ENCODE measurements at regions not wholly inside any gene's neighbourhood (a gene's known extent, or its start where the extent isn't known, plus 50 kb on each side); places are given as distances from the start of the nearest gene placed in this dataset.
"Not testable (repeated sequence)": the region's sequence is repeated elsewhere in the genome, so short reads cannot be mapped to it uniquely, and the experiment has no call there.

DNA sequence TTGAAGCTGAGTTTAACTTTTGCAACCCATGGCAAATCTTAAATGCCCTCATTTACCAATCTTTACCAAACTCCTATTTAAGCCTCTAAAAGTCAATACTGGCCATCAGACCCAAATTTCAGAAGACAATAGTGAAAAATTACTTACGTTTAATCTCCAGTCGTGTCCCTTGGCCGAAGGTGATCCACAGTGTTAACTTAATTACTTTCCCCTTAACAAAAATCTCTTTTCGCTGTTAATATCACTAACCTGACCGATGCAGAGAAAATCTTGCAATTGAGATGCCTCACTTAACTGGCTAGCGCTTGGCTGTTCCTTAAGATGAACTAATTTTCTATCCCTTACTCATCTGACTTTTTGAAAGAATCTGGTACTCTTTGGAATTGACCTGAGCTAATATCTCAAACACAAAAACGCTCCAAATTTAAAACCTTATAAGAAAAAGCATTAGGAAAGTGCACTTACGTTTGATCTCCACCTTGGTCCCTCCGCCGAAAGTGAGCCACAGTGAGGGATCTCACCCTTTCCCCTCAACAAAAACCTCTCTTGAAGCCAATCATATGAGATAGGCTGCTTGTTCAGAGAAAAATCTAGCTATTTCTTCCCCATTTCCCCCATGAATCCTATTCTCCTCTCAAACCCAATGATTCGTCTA, 169.1 kb downstream of the RPIA start:
- DNase-seq (ENCODE audit: low read depth in 2 of 2) = no peak

DNA sequence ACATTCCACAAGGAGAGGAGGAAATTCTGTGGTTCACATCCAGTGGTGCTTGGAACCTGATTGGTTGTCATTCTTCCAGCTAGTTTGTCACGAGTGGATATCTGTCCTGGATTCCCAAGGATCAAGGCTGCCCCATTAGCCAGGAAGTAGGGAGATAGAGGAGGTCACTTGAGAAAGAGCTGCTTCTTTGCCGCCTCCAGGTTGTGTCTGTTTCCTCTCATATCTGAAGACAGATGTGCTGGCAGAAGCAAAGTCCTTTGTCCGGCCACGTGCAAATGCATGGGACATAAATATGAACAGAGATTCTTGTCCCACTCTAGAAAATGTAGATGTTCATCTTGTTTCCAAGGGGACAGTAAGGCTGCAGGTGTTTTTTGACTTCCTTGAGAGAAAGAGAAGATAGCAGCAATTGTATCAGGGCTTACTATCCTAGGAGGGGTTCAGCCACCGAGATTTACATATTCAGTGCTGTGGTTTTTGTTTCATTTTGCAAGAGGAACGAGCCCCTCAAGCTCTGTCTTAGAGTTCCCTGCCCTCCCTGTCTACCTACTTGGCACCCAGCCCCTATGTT, 174.4 kb downstream of the RPIA start:
- DNase-seq (ENCODE audit: low read depth in 2 of 2) = no peak

GRCh38 chr2:88866756-88867155, 175.3 kb downstream of the RPIA start:
- no peak for DNase-seq (ENCODE audit: low read depth in 2 of 2)

GRCh38 chr2:88868861-88869260, 177.4 kb downstream of the RPIA start:
- DNase-seq (ENCODE audit: low read depth in 2 of 2) = no peak

GRCh38 chr2:88870267-88870839, 178.9 kb downstream of the RPIA start:
- DNase-seq (ENCODE audit: low read depth in 2 of 2) = no peak

- no peak for DNase-seq (ENCODE audit: low read depth in 2 of 2)
Measured at GRCh38 chr2:88871336-88871735, 179.9 kb downstream of the RPIA start.

DNA sequence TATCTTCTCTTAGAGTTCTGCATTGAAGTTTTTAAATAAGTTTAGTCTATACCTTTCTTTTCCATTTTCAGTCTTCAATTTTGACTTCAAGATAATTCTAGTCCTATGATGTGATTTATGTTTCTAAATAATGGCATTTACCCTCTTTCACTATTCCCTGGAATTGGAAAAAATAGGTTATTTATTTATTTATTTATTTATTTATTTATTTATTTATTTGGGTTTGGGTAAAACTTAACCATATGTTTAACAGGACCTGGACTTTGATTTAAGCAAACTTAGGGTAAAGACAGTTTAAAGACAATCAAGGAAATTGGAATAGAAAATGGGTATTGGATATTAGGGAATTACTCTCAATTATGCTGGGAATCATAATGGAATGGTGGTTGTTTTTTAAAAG, 182.1 kb downstream of the RPIA start:
- no peak for DNase-seq (ENCODE audit: low read depth in 2 of 2)

GRCh38 chr2:88874063-88874657, 182.7 kb downstream of the RPIA start:
- DNase-seq (ENCODE audit: low read depth in 2 of 2) = peak in 1 of 2 donors; percentile 25

- no peak for DNase-seq (ENCODE audit: low read depth in 2 of 2)
Measured at GRCh38 chr2:88875736-88876135, 184.3 kb downstream of the RPIA start.

DNA sequence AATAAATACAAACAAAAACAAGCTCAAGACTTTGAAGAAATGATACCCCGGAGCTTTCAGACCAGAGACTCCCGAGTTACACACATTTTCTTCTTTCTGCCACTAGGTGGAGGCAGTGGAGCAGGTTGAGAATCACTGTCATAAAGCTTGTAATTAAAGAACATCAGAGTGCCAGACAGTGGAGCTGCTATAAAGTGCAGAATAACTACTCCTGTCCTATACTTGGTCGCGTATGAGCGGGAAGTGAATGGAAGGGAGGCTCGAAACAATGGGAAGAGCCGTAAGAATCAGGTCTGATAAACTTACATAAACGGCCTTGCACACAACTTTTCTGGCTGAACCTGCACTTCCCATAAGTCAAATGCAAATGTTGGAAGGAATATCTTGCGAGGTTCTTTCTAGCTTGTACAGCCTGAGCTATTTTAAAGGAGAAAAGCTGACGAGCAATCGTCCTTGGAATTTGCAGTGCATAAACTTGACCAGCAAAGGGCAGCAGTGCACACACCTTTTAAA, 189.0 kb downstream of the RPIA start:
- DNase-seq (ENCODE audit: low read depth in 2 of 2) = no peak

DNA sequence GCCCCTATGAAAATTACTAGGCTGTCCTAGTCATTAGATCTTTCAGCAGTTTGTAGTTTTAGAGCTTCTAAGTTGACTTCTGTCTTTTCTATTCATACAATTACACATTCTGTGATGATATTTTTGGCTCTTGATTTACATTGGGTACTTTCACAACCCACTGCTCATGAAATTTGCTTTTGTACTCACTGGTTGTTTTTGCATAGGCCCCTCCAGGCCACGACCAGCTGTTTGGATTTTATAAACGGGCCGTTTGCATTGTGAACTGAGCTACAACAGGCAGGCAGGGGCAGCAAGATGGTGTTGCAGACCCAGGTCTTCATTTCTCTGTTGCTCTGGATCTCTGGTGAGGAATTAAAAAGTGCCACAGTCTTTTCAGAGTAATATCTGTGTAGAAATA, 193.8 kb downstream of the RPIA start:
- no peak for DNase-seq (ENCODE audit: low read depth in 2 of 2)

GRCh38 chr2:88885679-88886416, 194.4 kb downstream of the RPIA start:
- DNase-seq (ENCODE audit: low read depth in 2 of 2) = no peak

- not testable (repeated sequence) for DNase-seq (ENCODE audit: low read depth in 2 of 2)
Measured at GRCh38 chr2:88887466-88887865, 196.0 kb downstream of the RPIA start.

DNA sequence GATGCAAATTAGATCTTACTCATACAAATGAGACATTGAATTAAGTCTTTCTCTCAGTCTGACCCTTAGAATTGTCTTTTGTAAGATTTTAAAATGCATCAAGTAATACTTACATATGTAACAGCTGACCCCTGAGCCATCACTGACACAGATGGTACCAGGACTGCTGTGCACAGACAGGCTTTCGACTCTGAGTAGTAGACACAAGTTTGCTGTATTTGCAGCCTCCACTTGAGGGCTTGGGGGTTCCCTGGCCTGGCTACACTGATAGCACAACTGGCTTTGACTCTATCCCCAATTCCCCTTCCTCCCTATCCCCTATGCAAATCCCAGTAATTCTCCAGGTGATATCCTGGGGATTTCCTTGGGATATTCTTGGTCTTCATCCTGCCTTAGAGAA, 200.7 kb downstream of the RPIA start:
- no peak for DNase-seq (ENCODE audit: low read depth in 2 of 2)

DNA sequence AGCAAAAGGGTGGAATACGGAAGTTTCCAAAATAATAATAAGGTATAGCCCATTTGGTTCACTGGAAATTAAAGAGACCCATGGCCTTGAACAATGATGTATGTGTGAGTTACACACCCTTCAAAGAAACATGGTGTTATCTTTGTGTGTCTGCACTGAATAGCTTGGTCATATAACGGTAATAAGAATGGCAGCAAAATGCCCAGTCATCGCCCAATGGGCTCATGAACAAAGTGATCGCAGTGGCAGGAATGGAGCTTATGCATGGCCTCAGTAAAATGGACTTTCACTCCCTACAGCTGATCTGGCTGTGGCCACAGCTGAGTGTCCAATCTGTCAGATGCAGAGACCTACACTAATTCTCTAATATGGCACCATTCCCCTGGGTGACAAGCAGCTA, 201.3 kb downstream of the RPIA start:
- no peak for DNase-seq (ENCODE audit: low read depth in 2 of 2)

GRCh38 chr2:88896971-88897370, 205.5 kb downstream of the RPIA start:
- DNase-seq (ENCODE audit: low read depth in 2 of 2) = no peak

- DNase-seq (ENCODE audit: low read depth in 2 of 2) = no peak
Measured at GRCh38 chr2:88897715-88898114, 206.2 kb downstream of the RPIA start.

DNA sequence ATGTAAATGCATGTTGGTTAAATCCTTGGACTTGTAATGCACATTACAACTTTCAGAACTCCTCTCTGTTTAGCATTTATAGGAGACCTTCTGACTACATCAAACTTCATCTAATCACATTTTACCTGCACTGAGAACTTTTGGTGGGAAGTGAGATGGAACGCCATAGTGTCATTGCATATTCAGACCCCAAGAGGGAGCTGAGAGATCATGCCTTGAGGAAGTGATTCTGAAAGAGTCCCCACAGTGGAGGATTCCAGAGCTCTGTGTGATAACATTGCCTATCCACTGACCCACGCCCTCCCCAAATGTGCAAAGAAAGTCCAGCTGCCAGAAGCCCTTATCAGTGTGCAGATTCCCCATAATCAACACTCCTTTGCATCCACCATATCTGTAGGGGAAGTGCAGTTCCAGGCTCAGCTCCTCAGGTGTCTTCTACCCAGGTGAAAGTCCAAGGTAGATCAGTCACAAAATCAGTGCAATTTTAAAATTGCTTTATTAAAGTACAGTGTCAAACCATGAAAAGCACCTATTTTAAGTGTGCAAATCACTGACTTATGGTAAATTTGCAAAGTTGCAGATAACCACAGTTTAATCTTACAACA, 212.4 kb downstream of the RPIA start:
- DNase-seq (ENCODE audit: low read depth in 2 of 2) = no peak

DNA sequence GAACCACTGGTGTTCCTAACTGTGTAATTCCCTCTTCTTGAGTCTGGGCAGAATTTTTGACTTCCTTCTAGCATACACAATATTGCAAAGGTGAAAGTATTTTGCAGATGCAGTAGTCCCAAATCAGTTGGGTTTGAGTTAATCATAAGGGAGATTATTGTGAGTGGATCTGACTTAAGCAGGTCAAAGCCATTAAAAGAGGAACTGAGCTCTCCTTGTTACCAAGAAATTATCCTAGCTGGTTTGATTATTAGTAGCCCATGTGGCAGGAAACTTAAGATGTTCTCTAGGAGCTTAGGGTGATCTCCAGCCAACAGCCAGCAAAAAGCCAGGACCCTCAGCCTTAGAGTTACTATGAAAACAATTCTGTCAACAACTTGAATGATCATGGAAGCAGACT, 221.8 kb downstream of the RPIA start:
- no peak for DNase-seq (ENCODE audit: low read depth in 2 of 2)

GRCh38 chr2:88919087-88919738, 227.7 kb downstream of the RPIA start:
- DNase-seq (ENCODE audit: low read depth in 2 of 2) = no peak

GRCh38 chr2:88920399-88920798, 228.9 kb downstream of the RPIA start:
- not testable (repeated sequence) for DNase-seq (ENCODE audit: low read depth in 2 of 2)

Measured in stimulated activated CD4-positive, alpha-beta T cell treated with anti-CD3 and anti-CD28 coated beads, Interleukin-15, amount 100 ng/mL, for 48 hours (primary cell).